GM23248 (cell line): ENCODE measurements at regions not wholly inside any gene's neighbourhood (a gene's known extent, or its start where the extent isn't known, plus 50 kb on each side); places are given as distances from the start of the nearest gene placed in this dataset.

Source experiments
- EZH2 ChIP-seq: fragments of 200-600 bp; sonication (generic); IDR thresholded peaks from 2 replicates; pipeline ENCODE4 v1.6.1; 2018; ENCODE audit warnings: antibody characterized with exemption, mild to moderate bottlenecking; ENCODE audit not compliant: insufficient read depth, poor library complexity, severe bottlenecking
- EZH2phosphoT487 ChIP-seq: fragments of 200-600 bp; sonication (generic); IDR thresholded peaks from 2 replicates; pipeline ENCODE4 v1.6.1; 2018; ENCODE audit warnings: antibody characterized with exemption, moderate library complexity, mild to moderate bottlenecking, low read depth; ENCODE audit not compliant: insufficient read depth

DNA sequence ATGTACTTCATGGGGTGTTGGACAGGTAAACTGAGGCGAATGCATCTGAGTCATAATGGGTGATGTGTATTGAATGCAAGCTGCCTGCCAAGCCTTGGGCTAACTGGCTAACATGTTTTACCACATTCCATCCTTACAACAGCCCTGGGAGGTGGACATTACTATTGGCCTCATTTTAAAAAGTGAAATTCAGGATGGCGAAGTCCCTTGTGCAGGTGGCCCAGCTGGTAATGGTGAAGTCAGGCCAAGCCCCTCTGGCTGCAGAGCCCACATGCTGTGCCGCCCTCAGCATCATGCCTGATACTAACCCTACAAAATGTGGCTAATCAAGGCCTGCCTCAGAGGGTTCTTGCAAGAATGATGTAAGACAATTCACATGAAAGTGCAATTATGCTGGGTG, 60.0 kb upstream of the CHD2 start:
- TF ChIP-seq EZH2phosphoT487 = no peak
- no peak for TF ChIP-seq EZH2
